ENCODE measurements at regions not wholly inside any gene's neighbourhood (a gene's known extent, or its start where the extent isn't known, plus 50 kb on each side); places are given as distances from the start of the nearest gene placed in this dataset.
"Not testable (repeated sequence)": the region's sequence is repeated elsewhere in the genome, so short reads cannot be mapped to it uniquely, and the experiment has no call there.

DNA sequence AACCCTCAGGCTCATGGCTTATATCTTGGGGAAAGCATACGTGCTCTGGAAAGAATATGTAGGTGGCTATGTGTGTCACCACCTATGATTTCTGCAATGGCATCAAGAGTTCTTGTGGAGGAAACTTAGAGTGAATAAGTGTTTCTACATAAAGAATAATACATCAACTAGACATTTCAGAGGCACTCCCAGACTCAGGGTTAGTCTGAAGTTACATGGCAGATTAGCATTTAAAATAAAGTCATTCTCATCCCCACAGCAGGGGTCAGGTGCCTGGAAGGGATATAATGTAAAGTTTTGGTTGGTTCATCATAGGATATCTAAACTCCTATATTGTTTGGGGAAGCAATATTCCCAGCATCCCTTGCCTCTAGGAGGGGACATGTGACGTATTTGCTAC, 182.1 kb downstream of the PCTP start:
- intact Hi-C loops (cut with DNase I; ENCODE audit: low total_unique reads): no loop called here
- no peak overlapping the region for H3K4me3 ChIP-seq (ENCODE audit: low read depth, poor library complexity, severe bottlenecking)
- DNase-seq (ENCODE audit: low spot score in 2 of 2): no peak
- TF ChIP-seq POLR2A (IDR thresholded peaks at IDR 0.05): no peak
- TF ChIP-seq, protein P1, sequence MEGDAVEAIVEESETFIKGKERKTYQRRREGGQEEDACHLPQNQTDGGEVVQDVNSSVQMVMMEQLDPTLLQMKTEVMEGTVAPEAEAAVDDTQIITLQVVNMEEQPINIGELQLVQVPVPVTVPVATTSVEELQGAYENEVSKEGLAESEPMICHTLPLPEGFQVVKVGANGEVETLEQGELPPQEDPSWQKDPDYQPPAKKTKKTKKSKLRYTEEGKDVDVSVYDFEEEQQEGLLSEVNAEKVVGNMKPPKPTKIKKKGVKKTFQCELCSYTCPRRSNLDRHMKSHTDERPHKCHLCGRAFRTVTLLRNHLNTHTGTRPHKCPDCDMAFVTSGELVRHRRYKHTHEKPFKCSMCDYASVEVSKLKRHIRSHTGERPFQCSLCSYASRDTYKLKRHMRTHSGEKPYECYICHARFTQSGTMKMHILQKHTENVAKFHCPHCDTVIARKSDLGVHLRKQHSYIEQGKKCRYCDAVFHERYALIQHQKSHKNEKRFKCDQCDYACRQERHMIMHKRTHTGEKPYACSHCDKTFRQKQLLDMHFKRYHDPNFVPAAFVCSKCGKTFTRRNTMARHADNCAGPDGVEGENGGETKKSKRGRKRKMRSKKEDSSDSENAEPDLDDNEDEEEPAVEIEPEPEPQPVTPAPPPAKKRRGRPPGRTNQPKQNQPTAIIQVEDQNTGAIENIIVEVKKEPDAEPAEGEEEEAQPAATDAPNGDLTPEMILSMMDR (IDR thresholded peaks at IDR 0.05): no peak
- WGBS, 2 donors: 76 to 83% methylated on average over 2 of the region's 2 CpGs

DNA sequence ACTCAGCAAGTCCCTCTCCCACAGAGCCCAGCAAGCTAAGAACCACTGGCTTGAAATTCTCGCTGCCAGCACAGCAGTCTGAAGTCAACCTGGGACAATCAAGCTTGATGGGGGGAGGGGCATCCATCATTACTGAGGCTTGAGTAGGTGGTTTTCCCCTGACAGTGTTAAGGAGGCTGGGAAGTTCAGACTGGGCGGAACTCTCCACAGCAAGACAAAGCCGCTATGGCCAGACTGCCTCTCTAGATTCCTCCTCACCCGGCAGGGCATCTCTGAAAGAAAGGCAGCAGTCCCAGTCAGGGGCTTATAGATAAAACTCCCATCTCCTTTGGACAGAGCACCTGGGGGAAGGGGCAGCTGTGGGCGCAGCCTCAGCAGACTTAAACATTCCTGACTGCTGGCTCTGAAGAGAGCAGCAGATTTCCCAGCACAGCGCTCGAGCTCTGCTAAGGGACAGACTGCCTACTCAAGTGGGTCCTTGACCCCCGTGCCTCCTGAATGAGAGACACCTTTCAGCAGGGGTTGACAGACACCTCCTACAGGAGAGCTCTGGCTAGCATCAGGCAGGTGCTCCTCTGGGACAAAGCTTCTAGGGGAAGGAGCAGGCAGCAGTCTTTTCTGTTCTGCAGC, 188.4 kb downstream of the PCTP start:
- WGBS, 2 donors: 59 to 79% methylated on average over 8 of the region's 8 CpGs
- DNase-seq (ENCODE audit: low spot score in 2 of 2); H3K4me3 ChIP-seq (ENCODE audit: low read depth, poor library complexity, severe bottlenecking); intact Hi-C loops (cut with DNase I; ENCODE audit: low total_unique reads): not testable (repeated sequence)

DNA sequence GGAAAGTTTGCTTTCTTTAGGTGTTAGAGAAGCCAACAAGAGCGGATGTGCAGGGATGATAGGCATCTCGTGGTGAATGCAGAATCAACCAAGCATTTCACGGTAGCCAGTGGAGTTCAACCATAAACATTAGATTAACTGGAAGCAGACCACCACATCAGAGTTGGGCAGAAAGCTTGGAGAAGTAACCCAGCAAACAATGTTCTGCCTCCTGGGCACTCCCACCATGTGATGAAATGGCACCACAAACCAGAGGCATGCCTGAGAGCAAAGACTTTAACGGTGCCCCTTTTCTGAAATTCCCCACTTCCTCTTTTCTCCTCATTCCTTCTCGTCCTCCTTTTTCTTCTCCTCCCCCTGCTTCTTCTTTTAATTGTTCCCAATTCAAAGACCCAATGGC, 193.5 kb upstream of the ANKFN1 start:
- no peak for TF ChIP-seq POLR2A (IDR thresholded peaks at IDR 0.05)
- TF ChIP-seq, protein P1 (IDR thresholded peaks at IDR 0.05): no peak
- WGBS, 2 donors: 59 to 66% methylated on average over 5 of the region's 5 CpGs
- intact Hi-C loops (cut with DNase I; ENCODE audit: low total_unique reads): no loop called here
- H3K4me3 ChIP-seq (ENCODE audit: low read depth, poor library complexity, severe bottlenecking): no peak overlapping the region
- DNase-seq (ENCODE audit: low spot score in 2 of 2): no peak

DNA sequence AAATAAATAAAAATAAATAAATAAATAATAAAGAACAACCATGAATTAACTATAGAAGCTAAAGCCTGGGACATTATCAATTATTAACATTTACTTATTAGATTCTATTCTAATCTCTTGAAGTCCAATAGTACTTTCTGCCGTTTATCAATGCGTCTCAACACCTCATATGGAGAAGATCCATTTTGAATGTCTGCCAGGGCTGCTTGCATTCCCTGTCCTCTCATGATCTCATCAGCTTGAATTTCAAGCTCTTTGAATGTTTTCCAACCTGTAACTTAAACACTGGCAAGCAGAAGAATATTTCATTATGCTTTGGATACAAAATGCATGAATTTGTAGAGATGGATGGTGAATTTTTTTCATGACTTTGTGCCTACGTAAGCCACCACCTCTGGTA, 191.9 kb upstream of the ANKFN1 start:
- 72 to 74% methylated on average over 3 of the region's 3 CpGs for WGBS, 2 donors
- DNase-seq (ENCODE audit: low spot score in 2 of 2): no peak
- H3K4me3 ChIP-seq (ENCODE audit: low read depth, poor library complexity, severe bottlenecking): no peak overlapping the region
- TF ChIP-seq POLR2A (IDR thresholded peaks at IDR 0.05): no peak
- TF ChIP-seq, protein P1 (IDR thresholded peaks at IDR 0.05): no peak
- intact Hi-C loops (cut with DNase I; ENCODE audit: low total_unique reads): no loop called here

DNA sequence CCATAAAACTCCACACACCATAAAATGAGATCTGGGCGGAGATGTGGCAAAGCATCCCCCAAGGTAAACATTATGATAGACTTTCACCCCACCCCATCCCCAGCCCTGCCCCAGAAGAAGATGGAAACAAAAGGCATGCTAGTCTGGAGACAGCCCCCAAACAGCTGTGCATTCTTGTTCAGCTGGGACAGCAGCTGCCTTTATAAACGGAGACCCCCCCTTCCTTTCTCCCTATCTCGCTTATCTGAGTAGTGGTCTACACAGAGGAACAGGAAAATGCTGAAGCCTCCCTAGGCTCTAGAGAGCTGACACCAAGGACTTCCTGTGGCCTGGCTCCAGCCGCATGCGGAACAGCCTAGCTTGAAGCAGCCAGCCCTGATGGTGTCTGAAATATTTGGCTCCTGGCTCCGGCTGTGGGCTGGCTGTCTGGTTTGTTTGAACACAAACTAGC, 190.3 kb upstream of the ANKFN1 start:
- DNase-seq (ENCODE audit: low spot score in 2 of 2): no peak
- H3K4me3 ChIP-seq (ENCODE audit: low read depth, poor library complexity, severe bottlenecking): no peak overlapping the region
- WGBS, 2 donors: 24 to 47% methylated on average over 4 to 6 of the region's 6 CpGs
- TF ChIP-seq, protein P1 (IDR thresholded peaks at IDR 0.05): no peak
- TF ChIP-seq POLR2A (IDR thresholded peaks at IDR 0.05): no peak
- intact Hi-C loops (cut with DNase I; ENCODE audit: low total_unique reads): no loop called here

DNA sequence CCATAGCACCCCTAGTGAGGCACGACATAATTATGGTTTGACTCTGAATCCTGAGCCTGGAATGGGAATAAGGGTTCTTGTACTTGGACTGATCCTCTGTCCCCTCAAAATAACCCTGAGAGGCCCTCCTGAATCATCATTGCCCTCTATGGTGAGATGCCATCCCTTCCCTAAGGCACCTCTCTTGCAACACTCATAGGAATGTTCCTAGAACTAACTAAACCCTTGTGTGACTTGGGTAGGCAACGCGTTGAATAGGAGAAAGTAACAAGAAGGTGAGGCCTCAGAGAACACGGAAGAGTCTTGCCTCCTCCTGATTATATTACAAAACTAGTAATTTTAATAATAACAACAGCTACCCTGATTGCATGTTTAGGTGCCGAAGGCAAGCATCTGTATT, 189.1 kb upstream of the ANKFN1 start:
- no peak for TF ChIP-seq POLR2A (IDR thresholded peaks at IDR 0.05)
- TF ChIP-seq, protein P1 (IDR thresholded peaks at IDR 0.05): no peak
- no peak overlapping the region for H3K4me3 ChIP-seq (ENCODE audit: low read depth, poor library complexity, severe bottlenecking)
- DNase-seq (ENCODE audit: low spot score in 2 of 2): no peak
- 83 to 90% methylated on average over 5 of the region's 5 CpGs for WGBS, 2 donors
- intact Hi-C loops (cut with DNase I; ENCODE audit: low total_unique reads): no loop called here

Data from lower leg skin (tissue), 4 donors.